ENCODE measurements at regions not wholly inside any gene's neighbourhood (a gene's known extent, or its start where the extent isn't known, plus 50 kb on each side); places are given as distances from the start of the nearest gene placed in this dataset.
"Not testable (repeated sequence)": the region's sequence is repeated elsewhere in the genome, so short reads cannot be mapped to it uniquely, and the experiment has no call there.

GRCh38 chrX:1906028-1906427 is 291.2 kb downstream of the ASMT start:
- Histone ChIP-seq H3K4me3 (ENCODE audit: low read depth, low read length) (no peak overlapping the region), H3K4me1 (no peaks in the 10 kb centered on the region), H3K9me3 (peaks cover 6% of the 10 kb centered on the region), H3K36me3 (ENCODE audit: control insufficient read depth, insufficient read depth, low read length) (no peaks in the 10 kb centered on the region), H3K27me3 (replicated peaks; ENCODE audit: control insufficient read depth, insufficient read depth, low read length) (no peaks in the 10 kb centered on the region; the same call in 1 of the 2 replicates)
- BruUV-seq (replicated peaks): no TSS peak
- H3K4me3 Mint-ChIP-seq (ENCODE audit: unreplicated experiment): no peak overlapping the region
- no peaks in the 10 kb centered on the region for H3K36me3 Mint-ChIP-seq (ENCODE audit: insufficient read depth, unreplicated experiment)
- no peaks in the 10 kb centered on the region for H3K9me3 Mint-ChIP-seq (ENCODE audit: unreplicated experiment)
- CTCF ChIA-PET: no interaction called here
- DNase-seq: no peak
- POLR2A ChIA-PET: no interaction called here
- no peaks in the 10 kb centered on the region for H3K27me3 Mint-ChIP-seq (ENCODE audit: insufficient read depth, unreplicated experiment)
- intact Hi-C loops (cut with micrococcal nuclease; ENCODE audit: unreplicated experiment): no loop called here
- no peak overlapping the region for H3K27ac Mint-ChIP-seq (ENCODE audit: unreplicated experiment)
- TF ChIP-seq CTCF (IDR thresholded peaks at IDR 0.05; ENCODE audit: insufficient read depth in 1 of 2, low read depth in 1 of 2, low read length in 1 of 2, severe bottlenecking in 1 of 2, unreplicated experiment in 1 of 2): no peak
- H3K4me1 Mint-ChIP-seq (ENCODE audit: low read depth, unreplicated experiment): no peaks in the 10 kb centered on the region

- DNase-seq; H3K36me3 Mint-ChIP-seq (ENCODE audit: insufficient read depth, unreplicated experiment); H3K27me3 Mint-ChIP-seq (ENCODE audit: insufficient read depth, unreplicated experiment); H3K4me1 Mint-ChIP-seq (ENCODE audit: low read depth, unreplicated experiment); H3K36me3 ChIP-seq (ENCODE audit: control insufficient read depth, insufficient read depth, low read length); H3K4me1 ChIP-seq; H3K4me3 ChIP-seq (ENCODE audit: low read depth, low read length); CTCF ChIA-PET; POLR2A ChIA-PET; H3K27ac Mint-ChIP-seq (ENCODE audit: unreplicated experiment); H3K27me3 ChIP-seq (replicated peaks; ENCODE audit: control insufficient read depth, insufficient read depth, low read length); H3K4me3 Mint-ChIP-seq (ENCODE audit: unreplicated experiment); H3K9me3 Mint-ChIP-seq (ENCODE audit: unreplicated experiment); BruUV-seq (replicated peaks); H3K9me3 ChIP-seq; intact Hi-C loops (cut with micrococcal nuclease; ENCODE audit: unreplicated experiment): not testable (repeated sequence)
These were observed 294.1 kb downstream of the ASMT start for GRCh38 chrX:1908996-1909395.

DNA sequence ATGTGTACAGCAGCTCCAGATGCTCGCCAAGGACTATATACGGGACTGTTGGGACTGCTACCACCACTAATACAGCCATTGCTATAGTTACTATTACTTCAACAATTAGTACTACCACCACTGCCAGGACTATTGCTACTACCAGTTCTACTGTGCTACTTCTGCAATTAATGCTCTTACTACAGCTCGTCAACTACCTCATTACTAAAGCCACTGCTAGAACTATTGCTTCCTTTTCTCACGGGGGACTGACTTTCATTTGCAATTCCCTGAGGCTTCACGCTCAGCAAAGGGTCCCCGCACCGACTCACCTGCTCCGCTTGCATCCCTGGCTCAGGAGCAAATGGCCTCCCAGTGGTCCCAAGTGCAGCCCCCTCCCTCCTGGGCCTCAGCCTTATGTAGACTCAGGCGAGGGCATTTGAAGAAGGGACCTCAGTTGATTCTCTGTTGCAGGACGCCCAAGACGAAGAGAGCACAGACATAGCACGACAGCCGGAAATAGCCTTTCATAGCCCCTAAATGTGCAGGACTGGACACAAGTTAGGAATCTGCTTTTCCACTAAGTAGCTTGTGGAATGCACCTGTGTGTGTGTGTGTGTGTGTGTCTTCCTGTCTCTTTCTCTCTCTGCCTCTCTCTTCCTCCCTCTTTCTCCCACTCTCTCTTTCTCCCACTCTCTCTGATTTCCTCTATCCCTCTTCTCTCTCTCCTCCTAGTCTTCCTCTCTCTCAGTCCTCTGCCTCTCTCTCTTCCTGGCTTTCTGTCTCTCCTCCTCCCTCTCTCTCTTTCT is 294.8 kb downstream of the ASMT start:
- Mint-ChIP-seq H3K36me3 (ENCODE audit: insufficient read depth, unreplicated experiment) (no peaks in the 10 kb centered on the region), H3K4me1 (ENCODE audit: low read depth, unreplicated experiment) (no peaks in the 10 kb centered on the region), H3K4me3 (ENCODE audit: unreplicated experiment) (no peak overlapping the region), H3K9me3 (ENCODE audit: unreplicated experiment) (no peaks in the 10 kb centered on the region), H3K27me3 (ENCODE audit: insufficient read depth, unreplicated experiment) (peaks cover 5% of the 10 kb centered on the region), H3K27ac (ENCODE audit: unreplicated experiment) (no peak overlapping the region)
- no TSS peak for BruUV-seq (replicated peaks)
- no peak for TF ChIP-seq CTCF (IDR thresholded peaks at IDR 0.05; ENCODE audit: insufficient read depth in 1 of 2, low read depth in 1 of 2, low read length in 1 of 2, severe bottlenecking in 1 of 2, unreplicated experiment in 1 of 2)
- Histone ChIP-seq H3K4me1 (no peaks in the 10 kb centered on the region), H3K36me3 (ENCODE audit: control insufficient read depth, insufficient read depth, low read length) (no peaks in the 10 kb centered on the region), H3K9me3 (peaks cover 6% of the 10 kb centered on the region), H3K4me3 (ENCODE audit: low read depth, low read length) (no peak overlapping the region), H3K27me3 (replicated peaks; ENCODE audit: control insufficient read depth, insufficient read depth, low read length) (no peaks in the 10 kb centered on the region; the same call in 1 of the 2 replicates)
- intact Hi-C loops (cut with micrococcal nuclease; ENCODE audit: unreplicated experiment): no loop called here
- no peak for DNase-seq
- ChIA-PET CTCF (no interaction called here), POLR2A (no interaction called here)

GRCh38 chrX:1910207-1910470 is 295.3 kb downstream of the ASMT start:
- Mint-ChIP-seq H3K27me3 (ENCODE audit: insufficient read depth, unreplicated experiment) (peaks cover 5% of the 10 kb centered on the region), H3K4me1 (ENCODE audit: low read depth, unreplicated experiment) (no peaks in the 10 kb centered on the region), H3K27ac (ENCODE audit: unreplicated experiment) (no peak overlapping the region), H3K4me3 (ENCODE audit: unreplicated experiment) (no peak overlapping the region), H3K36me3 (ENCODE audit: insufficient read depth, unreplicated experiment) (no peaks in the 10 kb centered on the region), H3K9me3 (ENCODE audit: unreplicated experiment) (no peaks in the 10 kb centered on the region)
- intact Hi-C loops (cut with micrococcal nuclease; ENCODE audit: unreplicated experiment): no loop called here
- BruUV-seq (replicated peaks): no TSS peak
- ChIA-PET POLR2A (no interaction called here), CTCF (no interaction called here)
- no peaks in the 10 kb centered on the region; the same call in 1 of the 2 replicates for H3K27me3 ChIP-seq (replicated peaks; ENCODE audit: control insufficient read depth, insufficient read depth, low read length)
- peaks cover 6% of the 10 kb centered on the region for H3K9me3 ChIP-seq
- no peak for DNase-seq
- no peak overlapping the region for H3K4me3 ChIP-seq (ENCODE audit: low read depth, low read length)
- TF ChIP-seq CTCF (IDR thresholded peaks at IDR 0.05; ENCODE audit: insufficient read depth in 1 of 2, low read depth in 1 of 2, low read length in 1 of 2, severe bottlenecking in 1 of 2, unreplicated experiment in 1 of 2): no peak
- no peaks in the 10 kb centered on the region for H3K36me3 ChIP-seq (ENCODE audit: control insufficient read depth, insufficient read depth, low read length)
- no peaks in the 10 kb centered on the region for H3K4me1 ChIP-seq

All from Caco-2 (cell line).